SH-SY5Y (cell line): ENCODE measurements at regions not wholly inside any gene's neighbourhood (a gene's known extent, or its start where the extent isn't known, plus 50 kb on each side); places are given as distances from the start of the nearest gene placed in this dataset.

Source experiments
- GATA2 ChIP-seq: IDR thresholded peaks from 2 replicates; pipeline ENCODE4 v1.6.1; 2011; ENCODE audit warnings: mild to moderate bottlenecking, low read depth, low read length
- GATA3 ChIP-seq: IDR thresholded peaks from 2 replicates; pipeline ENCODE4 v1.6.1; 2011; ENCODE audit warnings: low read depth, mild to moderate bottlenecking, low read length, moderate library complexity

GRCh38 chr10:121082984-121083383, 231.8 kb downstream of the WDR11 start:
- no peak for TF ChIP-seq GATA2
- no peak for TF ChIP-seq GATA3
